ENCODE measurements at regions not wholly inside any gene's neighbourhood (a gene's known extent, or its start where the extent isn't known, plus 50 kb on each side); places are given as distances from the start of the nearest gene placed in this dataset.

DNA sequence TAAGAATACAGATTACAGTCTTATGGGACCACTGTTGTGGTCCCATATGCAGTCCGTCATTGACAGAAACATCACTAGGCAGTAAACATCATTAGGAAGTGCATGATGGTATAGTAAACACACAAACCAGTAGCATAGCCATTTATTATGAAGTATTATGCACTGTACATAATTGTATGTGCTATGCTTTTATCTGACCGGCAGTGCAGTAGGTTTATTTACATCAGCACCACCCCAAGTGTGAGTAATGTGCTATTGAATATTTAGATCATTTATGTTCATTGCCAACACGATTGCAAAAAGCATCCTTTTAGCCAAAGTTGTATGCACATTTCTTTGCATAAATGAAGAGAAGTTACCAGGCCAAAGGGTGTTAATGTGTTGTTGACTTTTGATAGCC, 531.6 kb upstream of the TBX3 start:
- ATAC-seq (no peak), DNase-seq (no peak)
- WGBS, 2 donors = 45 to 55% methylated on average over 3 of the region's 3 CpGs
- Histone ChIP-seq H3K4me3 (no peak overlapping the region), H3K9me3 (no peaks in the 10 kb centered on the region), H3K27me3 (no peaks in the 10 kb centered on the region), H3K36me3 (replicated peaks in 1 of 2; ENCODE audit: insufficient read depth in 1 of 2, low read depth in 2 of 2) (no peaks in the 10 kb centered on the region), H3K27ac (no peak overlapping the region), H3K4me1 (no peaks in the 10 kb centered on the region)
- intact Hi-C loops (cut with DNase I) = no loop called here
- TF ChIP-seq POLR2A (IDR thresholded peaks at IDR 0.05) = no peak
- TF ChIP-seq CTCF (IDR thresholded peaks at IDR 0.05) = no peak

GRCh38 chr12:115213538-115214016, 529.6 kb upstream of the TBX3 start:
- 26 to 32% methylated on average over 5 to 6 of the region's 6 CpGs for WGBS, 2 donors
- H3K27ac ChIP-seq = no peak overlapping the region
- no peak for DNase-seq

GRCh38 chr12:115213118-115213517, 529.1 kb upstream of the TBX3 start:
- intact Hi-C loops (cut with DNase I) = no loop called here
- no peak for ATAC-seq
- no peak for TF ChIP-seq CTCF (IDR thresholded peaks at IDR 0.05)
- TF ChIP-seq POLR2A (IDR thresholded peaks at IDR 0.05) = no peak
- Histone ChIP-seq H3K27me3 (no peaks in the 10 kb centered on the region), H3K9me3 (no peaks in the 10 kb centered on the region), H3K4me3 (no peak overlapping the region), H3K36me3 (replicated peaks in 1 of 2; ENCODE audit: insufficient read depth in 1 of 2, low read depth in 2 of 2) (no peaks in the 10 kb centered on the region), H3K27ac (no peak overlapping the region), H3K4me1 (no peaks in the 10 kb centered on the region)
- DNase-seq = no peak
- 72 to 89% methylated on average over 1 of the region's 1 CpG for WGBS, 2 donors

More at GRCh38 chr12:115213538-115214016, 529.6 kb upstream of the TBX3 start:
- no peaks in the 10 kb centered on the region for H3K27me3 ChIP-seq
- intact Hi-C loops (cut with DNase I) = no loop called here
- H3K4me1 ChIP-seq = no peaks in the 10 kb centered on the region
- H3K9me3 ChIP-seq = no peaks in the 10 kb centered on the region
- H3K4me3 ChIP-seq = no peak overlapping the region
- ATAC-seq = no peak
- no peaks in the 10 kb centered on the region for H3K36me3 ChIP-seq (replicated peaks in 1 of 2; ENCODE audit: insufficient read depth in 1 of 2, low read depth in 2 of 2)
- no peak for TF ChIP-seq CTCF (IDR thresholded peaks at IDR 0.05)

- no peak for TF ChIP-seq POLR2A (IDR thresholded peaks at IDR 0.05)
- TF ChIP-seq CTCF (IDR thresholded peaks at IDR 0.05) = no peak
- ATAC-seq = no peak
- Histone ChIP-seq H3K4me3 (no peak overlapping the region), H3K27me3 (no peaks in the 10 kb centered on the region), H3K9me3 (no peaks in the 10 kb centered on the region), H3K27ac (no peak overlapping the region), H3K4me1 (no peaks in the 10 kb centered on the region), H3K36me3 (replicated peaks in 1 of 2; ENCODE audit: insufficient read depth in 1 of 2, low read depth in 2 of 2) (no peaks in the 10 kb centered on the region)
- intact Hi-C loops (cut with DNase I) = no loop called here
- no peak for DNase-seq
- 0% methylated on average over 1 of the region's 1 CpG for WGBS, 2 donors
Observed at GRCh38 chr12:115212356-115212755, 528.4 kb upstream of the TBX3 start.

GRCh38 chr12:115210533-115211252, 526.7 kb upstream of the TBX3 start:
- Histone ChIP-seq H3K4me3 (no peak overlapping the region), H3K9me3 (no peaks in the 10 kb centered on the region), H3K27me3 (no peaks in the 10 kb centered on the region), H3K27ac (no peak overlapping the region), H3K36me3 (replicated peaks in 1 of 2; ENCODE audit: insufficient read depth in 1 of 2, low read depth in 2 of 2) (no peaks in the 10 kb centered on the region), H3K4me1 (no peaks in the 10 kb centered on the region)
- DNase-seq (no peak), ATAC-seq (no peak)
- 51 to 63% methylated on average over 3 of the region's 3 CpGs for WGBS, 2 donors
- TF ChIP-seq CTCF (IDR thresholded peaks at IDR 0.05) (no peak), POLR2A (IDR thresholded peaks at IDR 0.05) (no peak)
- intact Hi-C loops (cut with DNase I) = no loop called here
